ENCODE measurements at regions not wholly inside any gene's neighbourhood (a gene's known extent, or its start where the extent isn't known, plus 50 kb on each side); places are given as distances from the start of the nearest gene placed in this dataset.

- DNase-seq (ENCODE audit: low spot score), result no peak
Measured at GRCh38 chr7:142334236-142334635, 76.4 kb upstream of the PRSS58 start.

- DNase-seq (ENCODE audit: low spot score), result no peak
Measured at GRCh38 chr7:142332421-142332820, 74.6 kb upstream of the PRSS58 start.

- DNase-seq (ENCODE audit: low spot score), result no peak
Measured at GRCh38 chr7:142331941-142332340, 74.1 kb upstream of the PRSS58 start.

- peak; percentile 14 for DNase-seq (ENCODE audit: low spot score)
Measured at GRCh38 chr7:142329062-142329790, 71.4 kb upstream of the PRSS58 start.

GRCh38 chr7:142328551-142328950, 70.7 kb upstream of the PRSS58 start:
- DNase-seq (ENCODE audit: low spot score), result no peak

- DNase-seq (ENCODE audit: low spot score), result no peak
Measured at GRCh38 chr7:142327628-142328405, 70.0 kb upstream of the PRSS58 start.

GRCh38 chr7:142323706-142324105, 65.8 kb upstream of the PRSS58 start:
- DNase-seq (ENCODE audit: low spot score), result peak; percentile 26

GRCh38 chr7:142321391-142321790, 63.5 kb upstream of the PRSS58 start:
- no peak for DNase-seq (ENCODE audit: low spot score)

- DNase-seq (ENCODE audit: low spot score), result no peak
Measured at GRCh38 chr7:142320883-142321282, 63.0 kb upstream of the PRSS58 start.

- no peak for DNase-seq (ENCODE audit: low spot score)
Measured at GRCh38 chr7:142319970-142320369, 62.1 kb upstream of the PRSS58 start.

GRCh38 chr7:142314281-142314680, 56.4 kb upstream of the PRSS58 start:
- no peak for DNase-seq (ENCODE audit: low spot score)

- no peak for DNase-seq (ENCODE audit: low spot score)
Measured at GRCh38 chr7:142313528-142313927, 55.7 kb upstream of the PRSS58 start.

GRCh38 chr7:142311876-142312275, 54.0 kb upstream of the PRSS58 start:
- DNase-seq (ENCODE audit: low spot score), result no peak

- no peak for DNase-seq (ENCODE audit: low spot score)
Measured at GRCh38 chr7:142308918-142309317, 51.1 kb upstream of the PRSS58 start.

GRCh38 chr7:142308326-142308725, 50.5 kb upstream of the PRSS58 start:
- no peak for DNase-seq (ENCODE audit: low spot score)
